SK-N-MC (cell line): ENCODE measurements at regions not wholly inside any gene's neighbourhood (a gene's known extent, or its start where the extent isn't known, plus 50 kb on each side); places are given as distances from the start of the nearest gene placed in this dataset.

Experiments used
- DNase-seq: peaks from one replicate; pipeline ENCODE4 v3.0.0-alpha.2; 2011; ENCODE audit warnings: low read depth, low spot score
- H3K27ac ChIP-seq: fragments of 200-600 bp; sonication (generic); 2 replicates; pipeline ENCODE4 v1.5.1; 2016; ENCODE audit warnings: mixed run types
- H3K36me3 ChIP-seq: fragments of 200-600 bp; sonication (generic); 2 replicates; pipeline ENCODE4 v1.6.1; 2017; ENCODE audit warnings: antibody characterized with exemption, low read length, mixed read lengths; ENCODE audit not compliant: insufficient read depth
- H3K4me3 ChIP-seq: fragments of 200-600 bp; sonication (generic); 2 replicates; pipeline ENCODE4 v1.5.1; 2016
- H3K9ac ChIP-seq: fragments of 200-600 bp; sonication (generic); 2 replicates; pipeline ENCODE4 v1.8.0; 2017; ENCODE audit warnings: mixed run types, mixed read lengths; ENCODE audit not compliant: insufficient read length
- H3K9me3 ChIP-seq: fragments of 200-600 bp; sonication (generic); 2 replicates; pipeline ENCODE4 v1.6.1; 2017; ENCODE audit warnings: low read depth, mild to moderate bottlenecking, antibody characterized with exemption, low read length, moderate library complexity, mixed read lengths
- EZH2 ChIP-seq: fragments of 200-600 bp; sonication (generic); IDR thresholded peaks from one replicate; pipeline ENCODE4 v1.6.1; 2017; ENCODE audit warnings: antibody characterized with exemption
- FOXP2 ChIP-seq: optimal IDR thresholded peaks from 2 replicates; pipeline ENCODE3; 2011; ENCODE audit warnings: mild to moderate bottlenecking, moderate library complexity; ENCODE audit not compliant: insufficient read depth; ENCODE audit errors: extremely low read length, control extremely low read depth
- POLR2AphosphoS5 ChIP-seq: IDR thresholded peaks from 2 replicates; pipeline ENCODE4 v1.6.1; 2012; ENCODE audit warnings: mild to moderate bottlenecking, low read depth, low read length, borderline replicate concordance

GRCh38 chr2:75276093-75277029 lies 77.0 kb upstream of the TACR1 start:
- no peaks in the 10 kb centered on the region for H3K9me3 ChIP-seq
- peak; percentile 70 for DNase-seq
- TF ChIP-seq POLR2AphosphoS5 = no peak
- TF ChIP-seq EZH2 = no peak
- no peak for TF ChIP-seq FOXP2
- H3K36me3 ChIP-seq = no peaks in the 10 kb centered on the region
- peak overlapping the region; percentile 56 for H3K4me3 ChIP-seq
- H3K9ac ChIP-seq = no peak overlapping the region
- H3K27ac ChIP-seq = peak overlapping the region; percentile 7; the same call in 1 of the 2 replicates

- no peak overlapping the region for H3K4me3 ChIP-seq
- DNase-seq = no peak
- H3K36me3 ChIP-seq = no peaks in the 10 kb centered on the region
- H3K27ac ChIP-seq = no peak overlapping the region
- H3K9me3 ChIP-seq = no peaks in the 10 kb centered on the region
- TF ChIP-seq POLR2AphosphoS5 (no peak), FOXP2 (no peak), EZH2 (no peak)
- H3K9ac ChIP-seq = no peak overlapping the region
These were observed 75.6 kb upstream of the TACR1 start for GRCh38 chr2:75274936-75275335.

- TF ChIP-seq POLR2AphosphoS5 = no peak
- TF ChIP-seq EZH2 = no peak
- no peak for TF ChIP-seq FOXP2
- no peak for DNase-seq
These were observed 68.8 kb upstream of the TACR1 start for GRCh38 chr2:75268112-75268511.

GRCh38 chr2:75261923-75262322 lies 62.6 kb upstream of the TACR1 start:
- no peak overlapping the region for H3K9ac ChIP-seq
- no peak for DNase-seq
- H3K4me3 ChIP-seq = no peak overlapping the region
- no peak for TF ChIP-seq POLR2AphosphoS5
- TF ChIP-seq FOXP2 = no peak
- TF ChIP-seq EZH2 = no peak
- H3K27ac ChIP-seq = no peak overlapping the region
- no peaks in the 10 kb centered on the region for H3K9me3 ChIP-seq
- no peaks in the 10 kb centered on the region for H3K36me3 ChIP-seq

More at GRCh38 chr2:75268112-75268511, 68.8 kb upstream of the TACR1 start:
- no peak overlapping the region for H3K27ac ChIP-seq
- H3K9ac ChIP-seq = no peak overlapping the region
- no peaks in the 10 kb centered on the region for H3K9me3 ChIP-seq
- no peaks in the 10 kb centered on the region for H3K36me3 ChIP-seq
- no peak overlapping the region for H3K4me3 ChIP-seq

- DNase-seq = no peak
- Histone ChIP-seq H3K27ac (no peak overlapping the region), H3K9me3 (no peaks in the 10 kb centered on the region), H3K36me3 (no peaks in the 10 kb centered on the region), H3K9ac (no peak overlapping the region), H3K4me3 (no peak overlapping the region)
- TF ChIP-seq POLR2AphosphoS5 (no peak), FOXP2 (no peak), EZH2 (no peak)
These were observed 61.6 kb upstream of the TACR1 start for GRCh38 chr2:75260946-75261345.

- H3K4me3 ChIP-seq = no peak overlapping the region
- no peaks in the 10 kb centered on the region for H3K36me3 ChIP-seq
- no peaks in the 10 kb centered on the region for H3K9me3 ChIP-seq
- H3K27ac ChIP-seq = no peak overlapping the region
- no peak overlapping the region for H3K9ac ChIP-seq
- DNase-seq = no peak
- no peak for TF ChIP-seq EZH2
- TF ChIP-seq POLR2AphosphoS5 = no peak
- no peak for TF ChIP-seq FOXP2
These were observed 59.3 kb upstream of the TACR1 start for GRCh38 chr2:75258620-75259019.

- no peak overlapping the region for H3K27ac ChIP-seq
- no peak overlapping the region for H3K9ac ChIP-seq
- no peaks in the 10 kb centered on the region for H3K9me3 ChIP-seq
- no peaks in the 10 kb centered on the region for H3K36me3 ChIP-seq
- H3K4me3 ChIP-seq = no peak overlapping the region
- no peak for TF ChIP-seq POLR2AphosphoS5
- TF ChIP-seq EZH2 = no peak
- no peak for TF ChIP-seq FOXP2
- no peak for DNase-seq
These were observed 57.2 kb upstream of the TACR1 start for GRCh38 chr2:75256485-75256884.

GRCh38 chr2:75253526-75253925 lies 54.2 kb upstream of the TACR1 start:
- TF ChIP-seq EZH2 (no peak), POLR2AphosphoS5 (no peak), FOXP2 (no peak)
- Histone ChIP-seq H3K36me3 (no peaks in the 10 kb centered on the region), H3K9me3 (no peaks in the 10 kb centered on the region), H3K4me3 (no peak overlapping the region), H3K27ac (no peak overlapping the region), H3K9ac (no peak overlapping the region)
- no peak for DNase-seq

GRCh38 chr2:75251896-75252295 lies 52.6 kb upstream of the TACR1 start:
- DNase-seq = no peak
- Histone ChIP-seq H3K4me3 (no peak overlapping the region), H3K9me3 (no peaks in the 10 kb centered on the region), H3K9ac (no peak overlapping the region), H3K27ac (no peak overlapping the region), H3K36me3 (no peaks in the 10 kb centered on the region)
- no peak for TF ChIP-seq POLR2AphosphoS5
- no peak for TF ChIP-seq FOXP2
- TF ChIP-seq EZH2 = no peak
